Right forelimb (tissue), 1 donor: ENCODE measurements at regions not wholly inside any gene's neighbourhood (a gene's known extent, or its start where the extent isn't known, plus 50 kb on each side); places are given as distances from the start of the nearest gene placed in this dataset.
"Not testable (repeated sequence)": the region's sequence is repeated elsewhere in the genome, so short reads cannot be mapped to it uniquely, and the experiment has no call there.

Experiments used
- DNase-seq: peaks from one replicate; pipeline ENCODE4 v3.0.0-alpha.2; 2018

DNA sequence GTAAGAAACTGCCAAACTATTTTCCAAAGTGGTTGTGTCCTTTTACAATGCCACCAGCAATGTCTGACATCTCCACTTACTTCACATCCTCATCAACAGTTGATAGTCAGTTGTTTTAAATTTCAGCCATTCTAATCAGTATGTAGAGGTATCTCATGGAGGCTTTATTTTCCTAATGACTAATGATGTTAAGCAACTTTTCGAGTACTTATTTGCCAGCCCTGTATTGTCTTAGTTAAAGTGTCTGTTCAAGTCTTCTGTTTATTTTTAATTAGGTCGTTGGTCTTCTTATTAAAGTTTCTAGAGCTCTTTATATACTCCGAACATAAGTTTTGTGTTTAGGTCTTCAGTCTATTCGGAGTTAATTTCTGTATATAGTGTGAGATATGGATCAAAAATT, 54.9 kb upstream of the NBPF12 start:
- DNase-seq, result not testable (repeated sequence)

DNA sequence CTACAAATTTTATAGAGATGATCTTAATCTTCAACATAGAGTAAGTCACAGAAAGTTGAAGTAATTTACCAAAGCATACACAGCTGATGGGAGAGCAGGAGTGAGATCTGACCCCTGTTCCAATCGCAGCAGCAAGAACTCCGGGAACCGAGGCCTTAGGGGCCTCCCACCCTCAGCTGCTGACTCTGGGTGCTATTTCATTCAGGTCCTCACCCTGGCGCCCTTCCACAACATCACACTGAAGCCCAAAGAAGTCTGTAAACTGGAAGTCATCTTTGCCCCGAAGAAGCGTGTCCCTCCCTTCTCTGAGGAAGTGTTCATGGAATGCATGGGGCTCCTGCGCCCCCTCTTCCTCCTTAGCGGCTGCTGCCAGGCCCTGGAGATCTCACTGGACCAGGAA, 57.0 kb upstream of the NBPF12 start:
- not testable (repeated sequence) for DNase-seq

DNA sequence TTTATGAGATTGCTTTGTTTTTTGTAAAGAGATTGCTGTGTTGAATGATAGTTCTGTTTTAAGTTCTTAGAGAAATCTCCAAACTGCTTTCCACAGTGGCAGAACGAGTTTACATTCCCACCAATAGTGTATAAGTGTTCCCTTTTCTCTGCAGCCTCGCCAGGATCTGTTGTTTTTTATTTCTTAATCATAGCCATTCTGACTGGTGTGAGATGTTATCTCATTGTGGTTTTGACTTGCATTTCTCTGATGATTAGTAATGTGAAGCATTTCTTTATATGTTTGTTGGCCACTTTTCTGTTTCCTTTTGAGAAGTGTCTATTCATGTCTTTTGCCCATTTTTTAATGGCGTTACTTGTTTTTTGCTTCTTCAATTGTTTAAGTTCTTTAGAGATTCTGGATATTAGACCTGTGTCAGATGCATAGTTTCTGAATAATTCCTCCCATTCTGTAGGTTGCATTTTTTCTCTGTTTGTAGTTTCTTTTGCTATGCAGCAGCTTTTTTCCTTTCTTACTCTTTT, 74.3 kb upstream of the NBPF12 start:
- DNase-seq, result not testable (repeated sequence)

DNA sequence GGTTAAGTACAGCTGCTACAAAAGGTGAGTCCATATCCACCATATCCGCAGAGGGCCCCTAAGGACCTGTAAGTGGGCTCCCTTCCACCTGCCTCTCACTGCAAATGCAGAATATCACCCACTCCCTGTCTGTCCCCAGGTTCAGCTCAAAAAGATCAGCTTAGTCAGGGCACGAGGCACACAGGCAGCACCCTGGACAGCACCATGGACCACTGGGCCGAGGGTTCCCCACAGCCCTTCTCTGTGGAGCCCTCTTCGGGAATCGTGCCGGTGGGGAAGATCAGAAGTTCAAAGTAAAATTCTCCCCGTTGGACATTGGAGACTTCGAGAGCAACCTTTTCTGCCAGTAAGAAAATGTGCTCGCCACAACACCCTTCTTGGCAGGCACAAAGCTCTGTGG, 85.0 kb upstream of the NBPF12 start:
- not testable (repeated sequence) for DNase-seq

DNA sequence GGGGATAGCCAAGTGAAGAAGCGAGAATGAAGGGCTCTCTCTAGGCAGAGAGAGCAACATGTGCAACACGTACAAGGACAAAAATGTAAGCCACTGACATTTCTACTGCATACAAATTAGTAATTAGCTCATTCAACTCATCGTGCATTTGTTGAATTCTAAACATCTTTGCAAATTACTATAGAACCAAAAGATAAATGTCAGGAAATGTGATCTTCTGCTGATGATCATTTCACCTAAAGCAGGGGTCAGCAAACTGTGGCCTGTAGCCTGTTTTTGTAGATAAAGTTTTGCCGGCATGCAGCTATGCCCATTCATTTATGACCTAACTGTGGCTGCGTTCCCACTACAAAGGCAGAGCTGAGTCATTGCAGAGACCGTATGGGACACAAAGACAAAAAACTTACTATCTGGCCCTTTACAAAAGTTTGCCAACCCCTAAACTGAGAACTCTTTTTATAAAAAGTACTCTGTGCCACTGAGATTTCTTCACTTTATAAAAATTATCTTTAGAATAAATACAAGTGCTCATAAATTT, 87.7 kb upstream of the NBPF12 start:
- DNase-seq, result not testable (repeated sequence)

DNA sequence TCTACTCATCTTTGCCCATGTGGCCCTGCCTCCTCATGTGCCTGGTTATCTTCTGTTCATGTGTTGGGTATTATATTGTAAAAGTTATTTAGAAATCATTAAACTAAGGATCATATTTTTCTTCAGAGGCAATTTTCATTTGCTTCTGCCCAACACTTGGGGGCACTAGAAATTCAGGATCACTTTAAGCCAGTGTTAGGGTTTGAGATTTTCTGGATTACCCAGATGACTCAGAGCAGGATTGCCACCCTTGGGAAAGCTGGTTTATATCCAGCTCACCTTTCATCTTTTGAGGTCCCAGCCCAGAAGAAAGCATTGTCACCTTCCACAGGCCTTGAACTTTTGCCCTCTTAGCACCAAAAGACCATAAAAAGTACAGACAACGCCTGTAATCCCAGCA, 99.4 kb upstream of the NBPF12 start:
- not testable (repeated sequence) for DNase-seq

DNA sequence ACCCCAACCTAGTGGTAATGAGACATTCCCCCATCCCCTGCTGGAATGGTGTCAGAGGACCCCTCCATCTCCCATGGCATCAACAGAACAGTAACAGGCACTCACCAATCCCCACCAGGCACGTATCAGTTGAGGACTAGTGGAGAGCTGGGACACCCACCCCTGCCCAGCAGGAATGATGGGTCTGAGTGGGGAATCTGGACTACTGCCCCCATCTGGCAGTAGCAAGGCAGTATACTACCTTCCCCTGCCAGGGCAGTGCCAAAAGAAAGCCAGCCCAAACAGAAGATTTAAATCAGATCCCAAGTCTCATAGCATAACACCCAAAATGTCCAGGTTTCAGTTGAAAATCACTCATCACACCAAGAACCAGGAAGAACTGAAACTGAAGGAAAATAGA, 111.2 kb upstream of the NBPF12 start:
- DNase-seq, result not testable (repeated sequence)

DNA sequence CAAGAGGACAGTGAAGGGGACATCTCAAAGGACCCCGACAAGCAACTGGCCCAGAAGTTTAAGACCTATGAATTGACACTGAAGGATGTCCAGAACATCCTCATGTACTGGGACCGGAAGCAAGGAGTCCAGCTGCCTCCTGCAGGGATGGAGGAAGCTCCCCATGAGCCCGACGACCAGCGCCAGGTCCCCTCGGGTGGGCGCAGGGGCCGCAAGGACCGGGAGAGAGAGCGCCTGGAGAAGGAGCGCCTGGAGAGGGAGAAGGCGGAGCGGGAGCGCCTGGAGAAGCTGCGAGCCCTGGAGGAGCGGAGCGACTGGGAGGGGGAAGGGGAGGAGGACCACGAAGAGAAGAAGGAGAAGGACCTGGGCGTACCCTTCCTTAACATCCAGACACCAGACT, 143.9 kb upstream of the NBPF12 start:
- DNase-seq, result not testable (repeated sequence)

DNA sequence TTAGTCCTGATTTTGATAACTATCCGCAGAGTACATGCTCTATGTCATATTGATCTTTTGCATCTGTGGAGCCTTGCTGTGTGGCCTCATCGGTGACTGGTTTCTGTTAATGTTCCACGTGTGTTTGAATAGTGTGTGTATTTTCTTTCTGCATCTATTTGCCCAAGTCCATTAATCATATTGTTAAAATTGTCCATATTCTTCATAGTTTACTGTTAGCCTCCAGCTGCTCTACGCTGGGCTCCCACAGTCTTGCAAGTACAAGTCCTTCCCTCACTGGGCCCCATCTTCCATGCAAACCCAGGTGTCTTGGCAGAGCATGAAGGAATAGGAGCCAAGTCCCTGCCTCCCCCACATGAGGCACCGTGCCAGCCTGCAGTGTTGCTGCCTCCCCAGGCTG, 145.4 kb upstream of the NBPF12 start:
- peak; percentile 49 for DNase-seq

DNA sequence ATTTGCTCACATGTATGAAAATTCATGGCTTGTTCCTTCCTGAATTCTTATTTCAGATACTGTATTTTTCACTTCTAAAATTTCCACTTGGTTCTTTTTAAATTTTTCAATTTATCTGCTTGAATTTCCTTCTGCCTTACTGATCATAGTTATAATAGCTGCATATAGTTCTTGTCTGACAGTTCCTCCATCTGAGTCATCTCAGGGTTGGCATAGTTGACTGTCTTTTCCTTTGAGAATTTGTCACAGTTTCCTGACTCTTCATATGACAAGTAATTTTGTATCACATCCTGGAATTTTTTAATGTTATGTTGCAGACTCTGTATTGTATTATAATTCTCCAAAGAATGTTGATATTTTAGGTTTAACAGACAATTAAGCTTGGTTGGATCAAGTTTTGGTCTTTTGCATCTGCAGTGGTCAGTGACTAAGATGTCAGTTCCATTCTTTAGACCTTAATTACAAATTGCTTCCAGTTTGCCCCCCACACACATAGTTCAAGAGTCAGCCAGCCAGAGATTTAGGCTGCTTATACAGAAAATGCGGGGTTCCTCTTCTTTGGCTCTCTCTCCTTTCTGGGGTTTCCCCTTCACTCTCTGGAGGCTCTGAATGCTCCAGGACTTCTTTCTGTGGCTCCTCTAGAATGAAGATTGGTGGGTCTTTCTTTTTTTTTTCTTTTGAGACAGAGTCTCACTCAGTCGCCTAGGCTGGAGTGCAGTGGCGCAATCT, 153.7 kb upstream of the NBPF12 start:
- not testable (repeated sequence) for DNase-seq

DNA sequence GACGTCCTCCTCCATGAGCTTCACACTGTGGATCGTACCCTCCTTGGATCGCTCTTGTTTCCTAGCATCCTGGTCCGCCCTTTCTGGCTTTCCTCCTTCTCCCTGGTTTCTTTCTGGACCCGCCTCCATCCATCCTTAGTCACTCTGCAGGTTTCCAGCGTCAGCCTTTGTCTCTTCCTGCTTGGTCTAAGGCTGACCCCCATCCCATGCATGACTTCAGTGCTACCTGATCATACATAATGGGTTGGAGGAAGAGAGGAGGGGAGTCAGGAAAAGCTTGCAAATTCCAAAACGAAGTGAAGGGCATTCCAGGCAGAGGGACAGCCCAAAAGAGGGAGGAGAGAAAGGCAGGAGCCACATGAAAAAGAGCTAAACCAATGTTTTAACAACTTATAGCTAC, 156.9 kb upstream of the NBPF12 start:
- DNase-seq, result not testable (repeated sequence)

DNA sequence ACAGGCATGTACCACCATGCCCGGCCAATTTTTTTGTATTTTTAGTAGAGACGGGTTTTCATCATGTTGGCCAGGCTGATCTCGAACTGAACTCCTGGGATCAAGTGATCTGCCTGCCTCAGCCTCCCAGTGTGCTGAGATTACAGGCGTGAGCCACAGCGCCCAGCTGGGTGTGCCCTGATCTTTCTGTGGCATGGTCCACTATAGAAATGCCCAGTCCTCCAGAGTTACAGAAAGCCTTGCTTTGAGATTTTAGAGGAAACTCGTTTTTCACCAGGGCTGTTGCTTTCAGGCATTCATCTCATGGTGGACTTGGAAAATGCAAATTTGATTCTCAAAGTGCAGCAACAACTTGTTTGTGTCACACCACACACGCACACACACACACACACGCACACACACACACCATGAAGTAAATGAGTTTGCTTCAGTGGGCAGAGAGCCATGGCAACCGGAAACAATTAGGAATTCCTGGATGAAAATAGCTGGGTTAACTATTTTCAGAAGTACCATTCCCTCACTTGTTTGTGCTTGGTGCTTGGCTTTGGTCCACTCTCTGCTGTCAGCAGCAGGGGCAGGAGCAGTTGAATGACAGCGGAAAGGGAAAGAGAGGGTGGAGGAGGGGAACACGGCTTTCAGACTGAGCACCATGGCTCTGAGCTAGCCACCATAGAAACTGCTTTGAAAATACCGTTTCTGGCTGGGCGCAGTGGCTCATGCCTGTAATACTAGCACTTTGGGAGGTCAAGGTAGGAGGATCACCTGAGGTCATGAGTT, 160.1 kb upstream of the NBPF12 start:
- DNase-seq, result peak; percentile 57

DNA sequence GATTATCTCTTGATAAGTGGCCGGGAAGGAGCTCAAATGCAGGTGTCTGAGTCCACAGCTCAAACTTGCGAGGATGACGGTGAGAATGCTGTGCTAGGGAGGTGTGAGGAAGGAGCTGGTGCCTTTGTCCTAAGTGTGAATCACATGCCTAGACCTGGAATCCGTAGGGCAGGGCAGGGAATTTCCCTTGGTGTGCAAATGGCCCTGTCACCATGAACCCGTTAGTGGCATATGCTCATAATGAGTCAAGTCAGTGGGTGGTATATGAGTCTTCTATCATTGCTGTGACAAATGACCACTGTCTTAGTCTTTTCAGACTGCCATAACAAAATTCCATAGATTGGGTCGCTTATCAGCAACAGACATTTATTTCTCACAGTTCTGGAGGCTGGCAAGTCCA, 163.1 kb upstream of the NBPF12 start:
- DNase-seq, result not testable (repeated sequence)

DNA sequence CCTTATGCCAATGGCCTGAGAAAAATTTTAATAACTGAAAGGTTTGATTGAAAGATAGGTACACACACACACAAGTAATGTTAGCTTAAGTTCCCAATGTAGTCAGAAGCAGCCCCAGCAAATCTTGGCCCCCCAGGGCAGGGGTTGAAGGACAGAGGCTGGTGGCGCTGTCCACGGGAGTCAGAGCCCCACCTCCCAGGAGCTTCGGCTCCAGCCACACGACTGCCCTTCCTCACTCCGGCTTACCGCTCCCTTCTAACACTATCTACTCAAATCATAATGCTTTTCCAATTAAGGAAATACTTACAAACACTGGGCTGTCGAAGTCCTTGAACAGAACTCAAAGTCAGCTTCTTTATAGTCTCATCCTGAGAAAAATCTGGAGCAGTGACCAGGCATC, 163.9 kb upstream of the NBPF12 start:
- DNase-seq, result not testable (repeated sequence)

DNA sequence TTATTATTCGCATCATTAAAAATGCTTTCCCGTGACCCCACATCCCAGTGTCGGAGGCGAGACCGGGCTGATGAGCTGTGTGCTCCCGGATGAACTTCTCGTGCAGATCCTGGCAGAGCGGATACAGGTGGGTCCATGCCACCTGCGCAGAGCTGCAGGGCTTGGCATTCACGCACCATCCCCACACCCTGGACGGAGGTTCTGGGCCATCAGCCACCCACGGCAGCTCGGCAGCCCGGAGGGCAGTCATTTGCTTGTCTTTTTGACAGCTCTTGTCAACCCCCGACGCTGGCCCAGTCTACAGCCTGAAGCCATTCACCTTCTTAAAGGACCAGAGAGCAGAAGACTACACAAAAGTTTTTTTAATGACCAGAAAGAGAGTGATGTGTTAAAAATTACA, 166.7 kb upstream of the NBPF12 start:
- DNase-seq, result not testable (repeated sequence)

DNA sequence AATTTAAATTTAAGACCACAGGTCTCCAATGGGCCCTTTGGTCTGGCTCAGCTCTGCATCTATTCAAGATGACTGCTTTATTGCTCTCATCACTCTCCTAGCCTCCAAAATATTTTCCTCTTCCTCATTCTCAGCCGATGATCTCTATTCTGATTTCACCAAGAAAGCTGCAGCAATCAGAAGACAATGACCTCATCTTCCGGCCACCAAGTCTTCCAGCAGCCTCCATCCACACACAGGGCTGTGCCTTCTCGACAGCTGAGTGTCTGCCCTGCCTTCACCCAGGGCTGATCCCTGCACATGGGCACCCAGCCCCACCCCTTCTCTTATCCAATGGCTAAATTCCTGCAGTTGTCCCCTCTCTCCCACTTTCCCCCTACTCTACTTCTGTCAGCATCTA, 167.1 kb upstream of the NBPF12 start:
- not testable (repeated sequence) for DNase-seq

DNA sequence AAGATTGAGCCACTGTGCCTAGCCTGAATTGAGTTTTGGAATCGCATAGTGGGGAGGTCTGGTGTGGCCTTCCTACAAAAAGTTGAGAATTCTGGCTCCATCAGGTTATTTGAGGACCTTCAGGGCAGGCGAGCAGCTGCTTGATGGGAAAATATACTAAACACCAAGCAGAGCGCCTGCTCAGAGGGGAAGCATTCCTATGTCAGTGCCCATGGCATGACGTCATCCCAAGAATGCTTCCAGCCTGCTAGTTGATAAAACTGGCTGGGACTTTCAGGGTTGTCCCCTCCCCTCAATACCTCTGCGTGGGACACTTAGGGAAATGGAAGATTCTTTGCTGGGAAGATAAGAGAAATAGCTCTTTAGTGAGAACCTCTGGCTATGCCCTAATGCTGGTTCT, 174.9 kb upstream of the NBPF12 start:
- not testable (repeated sequence) for DNase-seq

DNA sequence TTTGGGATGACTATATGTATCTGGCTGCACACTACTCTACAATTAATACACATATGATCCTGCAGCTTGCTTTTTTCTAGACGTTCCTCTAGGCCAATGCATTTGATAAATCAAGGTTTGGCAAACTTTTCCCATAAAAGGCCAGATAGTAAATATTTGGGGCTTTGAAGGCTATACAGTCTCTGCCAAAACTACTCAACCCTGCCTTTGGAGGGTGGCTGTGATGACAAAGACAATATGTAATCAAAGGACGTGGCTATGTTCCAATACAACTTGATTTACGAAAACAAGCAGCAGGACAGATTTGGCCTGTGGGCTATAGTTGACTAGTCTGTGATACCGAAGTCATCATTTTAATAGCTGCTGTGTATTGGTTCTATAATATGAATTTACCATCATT, 181.3 kb upstream of the NBPF12 start:
- DNase-seq, result not testable (repeated sequence)

DNA sequence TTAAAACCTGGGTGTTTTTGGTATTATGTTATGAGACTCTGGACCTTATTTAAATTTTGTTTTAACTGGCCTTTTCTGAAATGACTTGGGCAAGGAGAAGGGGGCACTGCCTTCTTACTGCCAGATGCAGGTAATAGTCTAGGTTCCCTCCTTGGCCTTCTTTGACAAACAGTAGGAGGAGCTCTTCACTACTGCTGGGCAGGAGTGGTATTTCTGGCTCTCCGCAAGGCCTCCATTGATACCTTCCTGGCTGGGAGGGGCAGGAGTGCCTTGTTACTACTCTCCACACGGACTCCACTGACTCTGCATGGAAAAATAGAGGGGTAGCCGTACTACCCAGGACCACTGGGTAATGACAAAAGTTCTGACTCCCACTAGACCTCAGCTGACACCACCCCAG, 189.4 kb upstream of the NBPF12 start:
- not testable (repeated sequence) for DNase-seq

DNA sequence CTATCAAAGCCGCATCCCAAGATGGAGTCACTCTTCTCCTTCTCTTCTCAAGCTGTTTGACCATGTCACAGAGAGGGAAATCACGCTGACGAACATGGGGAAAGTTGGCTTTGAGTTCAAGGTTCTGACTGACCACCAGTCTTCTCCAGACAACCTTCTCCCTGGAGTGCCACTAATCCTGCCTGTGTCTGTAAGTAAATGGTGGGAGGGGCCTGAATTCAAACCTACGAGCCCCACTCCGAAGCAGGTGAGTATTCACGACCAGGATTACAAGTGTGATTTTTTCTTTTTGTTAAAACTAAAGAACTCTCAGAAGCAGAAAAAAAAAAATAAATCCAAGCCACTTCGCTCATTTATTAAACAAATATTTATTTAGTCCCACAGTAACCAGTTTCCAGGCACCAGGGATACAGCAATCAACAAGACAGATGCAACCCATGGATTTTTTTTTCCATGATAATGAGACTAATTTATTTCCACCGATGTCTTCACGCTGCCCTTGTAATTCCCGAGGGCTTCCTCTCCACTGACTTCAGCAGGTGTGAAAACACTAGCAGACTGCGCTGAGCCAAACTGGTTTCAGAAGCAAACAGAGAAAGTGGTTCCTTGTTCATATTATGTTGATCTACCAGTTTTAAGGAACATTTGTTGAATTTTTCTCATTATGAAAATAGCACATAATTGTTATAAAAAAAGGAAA, 206.0 kb upstream of the NBPF12 start:
- not testable (repeated sequence) for DNase-seq

DNA sequence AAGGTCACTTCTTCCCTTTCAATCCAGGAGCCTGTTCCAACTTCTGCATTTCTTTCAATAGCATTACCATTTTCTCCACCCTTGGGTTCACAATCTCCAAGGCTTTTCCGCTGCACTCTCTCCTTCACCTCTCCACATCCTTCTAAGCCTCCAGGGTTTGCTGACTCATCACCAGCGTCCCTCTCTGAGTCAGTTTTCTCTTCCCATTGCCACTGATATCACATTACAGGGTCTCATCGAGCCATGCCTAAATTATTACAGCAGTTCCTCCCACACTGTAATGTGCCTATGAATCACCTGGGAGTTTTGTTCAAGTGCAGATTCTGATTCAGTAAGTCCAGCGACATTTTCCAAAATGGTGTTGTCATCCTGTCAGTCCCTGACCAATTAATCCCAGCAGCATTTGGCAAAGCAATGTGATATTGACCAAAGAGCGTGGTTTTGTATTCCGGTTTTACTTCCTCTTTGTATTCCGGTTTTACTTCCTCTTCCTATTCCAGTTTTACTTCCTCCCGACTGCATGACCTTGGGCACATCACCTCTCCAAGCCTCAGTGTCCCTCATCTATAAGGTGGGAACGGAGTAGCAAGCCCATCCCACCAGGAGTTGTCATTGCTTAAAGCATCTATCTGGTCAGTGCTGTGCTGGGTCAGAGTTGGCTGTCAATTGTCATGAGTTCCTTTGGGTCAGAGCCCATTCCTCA, 208.3 kb upstream of the NBPF12 start:
- not testable (repeated sequence) for DNase-seq

DNA sequence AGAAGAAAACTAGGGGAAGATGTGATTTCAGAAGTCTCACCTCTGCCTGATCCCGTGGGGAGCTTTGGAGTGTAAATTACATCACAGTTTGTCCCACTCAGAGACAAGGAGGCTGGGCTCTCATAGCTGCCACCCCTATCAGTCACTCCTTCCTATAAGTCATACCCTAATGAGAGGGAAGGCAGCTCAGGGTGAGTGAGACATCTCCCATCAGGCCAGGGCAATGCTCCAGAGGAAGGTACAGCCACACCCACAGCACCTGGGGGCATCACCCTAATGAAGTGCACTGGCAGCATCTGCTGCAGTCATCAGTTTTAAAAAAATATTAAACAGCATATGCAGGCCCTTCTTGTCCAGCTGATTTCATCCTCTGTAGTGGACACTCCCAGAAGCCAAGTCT, 223.1 kb upstream of the NBPF12 start:
- DNase-seq, result not testable (repeated sequence)
